Vagina (tissue), 2 donors: ENCODE measurements at regions not wholly inside any gene's neighbourhood (a gene's known extent, or its start where the extent isn't known, plus 50 kb on each side); places are given as distances from the start of the nearest gene placed in this dataset.

Experiments used
- POLR2A ChIP-seq, 2 donors: fragments of 450-650 bp; IDR thresholded peaks; one replicate each; pipeline ENCODE4 v1.6.1; 2017; ENCODE audit warnings: antibody characterized with exemption in 2 of 2, mild to moderate bottlenecking in 2 of 2, moderate library complexity in 2 of 2
- POLR2AphosphoS5 ChIP-seq, 2 donors: sonication (generic); formaldehyde crosslinking; IDR thresholded peaks; one replicate each; pipeline ENCODE4 v1.9.0; 2017; ENCODE audit warnings: antibody characterized with exemption in 2 of 2, mild to moderate bottlenecking in 2 of 2, low read depth in 1 of 2; ENCODE audit not compliant: insufficient read depth in 1 of 2
- TF ChIP-seq, protein P1 (sequence below), 3 experiments: fragments of 450-650 bp in 2 of 3; fragments of 200-600 bp in 1 of 3; sonication (generic) in 1 of 3; IDR thresholded peaks; one replicate each; pipeline ENCODE4 v1.5.1; 2017 to 2019; ENCODE audit warnings: antibody characterized with exemption in 3 of 3, mild to moderate bottlenecking in 2 of 3, moderate library complexity in 2 of 3

DNA sequence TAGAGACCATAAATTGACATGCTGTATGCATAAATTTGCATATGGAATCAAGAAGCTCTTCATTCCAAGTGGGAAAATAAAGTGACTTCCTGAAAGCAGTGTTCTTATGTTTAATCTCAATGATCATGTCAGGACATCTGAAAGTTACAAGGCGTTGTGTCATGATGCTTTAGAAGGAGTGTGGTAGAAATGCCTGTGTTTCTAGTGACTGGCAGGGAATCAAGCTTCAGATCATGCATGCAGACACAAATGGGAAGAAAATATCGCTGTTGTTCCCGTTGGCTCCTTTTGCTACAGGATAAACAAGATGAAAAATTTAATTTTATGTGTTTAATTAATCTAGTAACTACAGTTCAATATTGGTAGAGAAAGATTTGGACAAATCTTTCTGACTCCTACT is 298.1 kb upstream of the SYT1 start:
- TF ChIP-seq, protein P1, sequence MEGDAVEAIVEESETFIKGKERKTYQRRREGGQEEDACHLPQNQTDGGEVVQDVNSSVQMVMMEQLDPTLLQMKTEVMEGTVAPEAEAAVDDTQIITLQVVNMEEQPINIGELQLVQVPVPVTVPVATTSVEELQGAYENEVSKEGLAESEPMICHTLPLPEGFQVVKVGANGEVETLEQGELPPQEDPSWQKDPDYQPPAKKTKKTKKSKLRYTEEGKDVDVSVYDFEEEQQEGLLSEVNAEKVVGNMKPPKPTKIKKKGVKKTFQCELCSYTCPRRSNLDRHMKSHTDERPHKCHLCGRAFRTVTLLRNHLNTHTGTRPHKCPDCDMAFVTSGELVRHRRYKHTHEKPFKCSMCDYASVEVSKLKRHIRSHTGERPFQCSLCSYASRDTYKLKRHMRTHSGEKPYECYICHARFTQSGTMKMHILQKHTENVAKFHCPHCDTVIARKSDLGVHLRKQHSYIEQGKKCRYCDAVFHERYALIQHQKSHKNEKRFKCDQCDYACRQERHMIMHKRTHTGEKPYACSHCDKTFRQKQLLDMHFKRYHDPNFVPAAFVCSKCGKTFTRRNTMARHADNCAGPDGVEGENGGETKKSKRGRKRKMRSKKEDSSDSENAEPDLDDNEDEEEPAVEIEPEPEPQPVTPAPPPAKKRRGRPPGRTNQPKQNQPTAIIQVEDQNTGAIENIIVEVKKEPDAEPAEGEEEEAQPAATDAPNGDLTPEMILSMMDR (IDR thresholded peaks at IDR 0.05) = no peak
- no peak for TF ChIP-seq POLR2AphosphoS5 (IDR thresholded peaks at IDR 0.05; ENCODE audit: insufficient read depth in 1 of 2, low read depth in 1 of 2)
- TF ChIP-seq POLR2A (IDR thresholded peaks at IDR 0.05) = no peak
